B cell (primary cell): ENCODE measurements at regions not wholly inside any gene's neighbourhood (a gene's known extent, or its start where the extent isn't known, plus 50 kb on each side); places are given as distances from the start of the nearest gene placed in this dataset.

Source experiments
- ATAC-seq: fragments of 200-7000 bp; cut with Tn5 transposase; one replicate; pipeline ENCODE4 v1.10.0; 2021; ENCODE audit warnings: low read depth, mild to moderate bottlenecking, moderate number of reproducible peaks, moderate library complexity
- CTCF ChIA-PET: fragments of 350-600 bp; sonication (Branson Sonifier 250); formaldehyde crosslinking; loops from one replicate; lab custom pipeline; 2021; ENCODE audit warnings: antibody characterized with exemption, inconsistent platforms; lab: Charles Lee
- POLR2A ChIA-PET: fragments of 350-600 bp; sonication (Branson Sonifier 250); formaldehyde crosslinking; loops from one replicate; lab custom pipeline; 2021; ENCODE audit warnings: antibody characterized with exemption; lab: Charles Lee
- DNase-seq: peaks from one replicate; pipeline ENCODE4 v3.0.0; 2013
- H2AFZ ChIP-seq: 2 replicates; pipeline ENCODE4 v1.6.1; 2012; ENCODE audit warnings: mild to moderate bottlenecking, low read depth, low read length; ENCODE audit not compliant: insufficient read depth, poor library complexity, severe bottlenecking
- H3K27ac ChIP-seq, 2 donors: 1 replicate in 1 of 2; 2 replicates in 1 of 2; pipeline ENCODE4 v1.5.1; 2012 to 2013; ENCODE audit warnings: low read length in 2 of 2, mild to moderate bottlenecking in 2 of 2, moderate library complexity in 1 of 2
- H3K27me3 ChIP-seq, 4 experiments: fragments of 200-600 bp in 1 of 4; sonication (generic) in 1 of 4; replicated peaks in 1 of 4; 1 replicate in 2 of 4; 2 replicates in 2 of 4; pipeline versions ENCODE4 v1.6.1 to v1.7.0; 2013 to 2016; ENCODE audit warnings: low read length in 3 of 4, mild to moderate bottlenecking in 2 of 4, mixed read lengths in 1 of 4, moderate library complexity in 1 of 4; ENCODE audit not compliant: insufficient read depth in 4 of 4, control insufficient read depth in 3 of 4; ENCODE audit errors: control extremely low read depth in 1 of 4
- H3K36me3 ChIP-seq, 2 experiments: replicated peaks in 1 of 2; 1 replicate in 1 of 2; 2 replicates in 1 of 2; pipeline versions ENCODE4 v1.6.1 to v1.7.1; 2013; ENCODE audit warnings: low read length in 1 of 2; ENCODE audit not compliant: insufficient read depth in 2 of 2, control insufficient read depth in 1 of 2; ENCODE audit errors: control extremely low read depth in 1 of 2, extremely low read depth in 1 of 2
- H3K4me1 ChIP-seq, 2 donors: fragments of 200-600 bp in 1 of 2; sonication (generic) in 1 of 2; 1 replicate in 1 of 2; 2 replicates in 1 of 2; pipeline versions ENCODE4 v1.5.1 to v1.6.1; 2013 to 2017; ENCODE audit warnings: low read length in 2 of 2; ENCODE audit not compliant: control insufficient read depth in 2 of 2, insufficient read depth in 2 of 2
- H3K4me2 ChIP-seq: replicated peaks from 2 replicates; pipeline ENCODE3; 2012; ENCODE audit warnings: mild to moderate bottlenecking, low read depth, low read length; ENCODE audit not compliant: poor library complexity, severe bottlenecking
- H3K4me3 ChIP-seq, 5 experiments: fragments of 200-600 bp in 1 of 5; sonication (generic) in 1 of 5; 1 replicate in 3 of 5; 2 replicates in 2 of 5; pipeline versions ENCODE4 v1.5.1 to v1.7.0; 2011 to 2016; ENCODE audit warnings: low read length in 4 of 5, mild to moderate bottlenecking in 4 of 5, low read depth in 2 of 5, control low read depth in 1 of 5, moderate library complexity in 1 of 5; ENCODE audit not compliant: insufficient read depth in 1 of 5; ENCODE audit errors: control extremely low read depth in 1 of 5, extremely low read depth in 1 of 5
- H3K79me2 ChIP-seq: fragments of 200-600 bp; sonication (generic); one replicate; pipeline ENCODE4 v1.6.0; 2016; ENCODE audit warnings: low read length; ENCODE audit not compliant: control insufficient read depth, insufficient read depth
- H3K9ac ChIP-seq: fragments of 200-600 bp; sonication (generic); 2 replicates; pipeline ENCODE4 v1.6.1; 2017; ENCODE audit warnings: mild to moderate bottlenecking, low read length, moderate library complexity
- H3K9me3 ChIP-seq, 3 donors: one replicate each; pipeline versions ENCODE4 v1.6.1 to v1.7.1; 2013; ENCODE audit warnings: low read length in 2 of 3; ENCODE audit not compliant: control insufficient read depth in 2 of 3, insufficient read depth in 1 of 3; ENCODE audit errors: control extremely low read depth in 1 of 3
- H4K20me1 ChIP-seq: 2 replicates; pipeline ENCODE4 v1.6.0; 2012; ENCODE audit warnings: mild to moderate bottlenecking, low read length; ENCODE audit not compliant: insufficient read depth, control insufficient read depth, poor library complexity, severe bottlenecking
- H3K27ac Mint-ChIP-seq: one replicate; pipeline ENCODE4 v1.8.0; 2021; ENCODE audit warnings: mixed read lengths
- H3K27me3 Mint-ChIP-seq: one replicate; pipeline ENCODE4 v1.8.0; 2021; ENCODE audit warnings: mixed read lengths
- H3K4me1 Mint-ChIP-seq: one replicate; pipeline ENCODE4 v1.8.0; 2021; ENCODE audit warnings: mixed read lengths
- H3K4me3 Mint-ChIP-seq: one replicate; pipeline ENCODE4 v1.8.0; 2021; ENCODE audit warnings: mixed read lengths
- H3K9me3 Mint-ChIP-seq: one replicate; pipeline ENCODE4 v1.8.0; 2022; ENCODE audit warnings: mixed read lengths; ENCODE audit not compliant: insufficient read depth
- EZH2 ChIP-seq: IDR thresholded peaks from 2 replicates; pipeline ENCODE4 v1.6.1; 2012; ENCODE audit warnings: borderline replicate concordance, low read depth, mild to moderate bottlenecking, moderate library complexity, low read length; ENCODE audit not compliant: insufficient read depth, poor library complexity, severe bottlenecking
- WGBS: methylation state at CpG from one replicate; pipeline ENCODE4 v1.1.5; 2013; ENCODE audit warnings: missing lambda C conversion rate; ENCODE audit not compliant: insufficient coverage; 5-methylcytosine and 5-hydroxymethylcytosine counted together
- intact Hi-C: fragments of 100-400 bp; cut with micrococcal nuclease; formaldehyde crosslinking; loops from one replicate; pipeline ENCODE4 v1.10.0; 2022
- TF ChIP-seq, protein P1 (sequence below): fragments of 200-600 bp; IDR thresholded peaks from one replicate; pipeline ENCODE4 v1.8.0; 2022; ENCODE audit warnings: antibody characterized with exemption, mild to moderate bottlenecking

DNA sequence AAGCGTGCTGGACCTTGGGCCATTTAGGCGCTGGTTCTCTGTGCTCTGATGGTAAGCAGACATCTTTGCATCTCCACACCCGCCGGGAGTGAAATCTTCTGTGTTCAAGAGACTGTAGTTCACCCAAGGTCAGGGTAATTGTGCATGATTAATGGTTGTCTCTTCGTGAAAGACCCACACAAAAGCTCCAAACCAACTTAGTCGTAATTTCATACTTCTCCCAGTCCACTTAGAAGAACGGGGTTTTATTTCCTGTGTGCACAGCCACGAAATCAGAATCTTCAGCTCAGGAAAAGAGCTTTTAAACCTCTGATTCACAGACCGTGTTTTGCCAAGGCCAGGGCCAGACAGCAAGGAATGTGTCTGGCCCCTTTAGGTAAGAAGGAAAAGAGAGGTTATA, 640.9 kb downstream of the MED13L start:
- Histone ChIP-seq H3K4me1 (no peaks in the 10 kb centered on the region), H3K4me3 (no peak overlapping the region), H3K4me2 (no peak overlapping the region), H3K9ac (no peak overlapping the region), H3K27me3 (no peaks in the 10 kb centered on the region), H2AFZ (no peak overlapping the region), H3K9me3 (peaks cover 0 to 3% (median 0%) of the 10 kb centered on the region in 3 donors), H3K27ac (no peak overlapping the region), H3K79me2 (no peaks in the 10 kb centered on the region), H4K20me1 (no peaks in the 10 kb centered on the region), H3K36me3 (no peaks in the 10 kb centered on the region)
- Mint-ChIP-seq H3K4me3 (no peak overlapping the region), H3K27me3 (no peaks in the 10 kb centered on the region), H3K9me3 (no peaks in the 10 kb centered on the region), H3K27ac (no peak overlapping the region), H3K4me1 (no peaks in the 10 kb centered on the region)
- ATAC-seq = no peak
- WGBS = 100% methylated on average over 1 of the region's 9 CpGs
- ChIA-PET CTCF (no interaction called here), POLR2A (no interaction called here)
- TF ChIP-seq EZH2 = no peak
- TF ChIP-seq, protein P1, sequence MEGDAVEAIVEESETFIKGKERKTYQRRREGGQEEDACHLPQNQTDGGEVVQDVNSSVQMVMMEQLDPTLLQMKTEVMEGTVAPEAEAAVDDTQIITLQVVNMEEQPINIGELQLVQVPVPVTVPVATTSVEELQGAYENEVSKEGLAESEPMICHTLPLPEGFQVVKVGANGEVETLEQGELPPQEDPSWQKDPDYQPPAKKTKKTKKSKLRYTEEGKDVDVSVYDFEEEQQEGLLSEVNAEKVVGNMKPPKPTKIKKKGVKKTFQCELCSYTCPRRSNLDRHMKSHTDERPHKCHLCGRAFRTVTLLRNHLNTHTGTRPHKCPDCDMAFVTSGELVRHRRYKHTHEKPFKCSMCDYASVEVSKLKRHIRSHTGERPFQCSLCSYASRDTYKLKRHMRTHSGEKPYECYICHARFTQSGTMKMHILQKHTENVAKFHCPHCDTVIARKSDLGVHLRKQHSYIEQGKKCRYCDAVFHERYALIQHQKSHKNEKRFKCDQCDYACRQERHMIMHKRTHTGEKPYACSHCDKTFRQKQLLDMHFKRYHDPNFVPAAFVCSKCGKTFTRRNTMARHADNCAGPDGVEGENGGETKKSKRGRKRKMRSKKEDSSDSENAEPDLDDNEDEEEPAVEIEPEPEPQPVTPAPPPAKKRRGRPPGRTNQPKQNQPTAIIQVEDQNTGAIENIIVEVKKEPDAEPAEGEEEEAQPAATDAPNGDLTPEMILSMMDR = no peak
- DNase-seq = no peak
- intact Hi-C loops = no loop called here

DNA sequence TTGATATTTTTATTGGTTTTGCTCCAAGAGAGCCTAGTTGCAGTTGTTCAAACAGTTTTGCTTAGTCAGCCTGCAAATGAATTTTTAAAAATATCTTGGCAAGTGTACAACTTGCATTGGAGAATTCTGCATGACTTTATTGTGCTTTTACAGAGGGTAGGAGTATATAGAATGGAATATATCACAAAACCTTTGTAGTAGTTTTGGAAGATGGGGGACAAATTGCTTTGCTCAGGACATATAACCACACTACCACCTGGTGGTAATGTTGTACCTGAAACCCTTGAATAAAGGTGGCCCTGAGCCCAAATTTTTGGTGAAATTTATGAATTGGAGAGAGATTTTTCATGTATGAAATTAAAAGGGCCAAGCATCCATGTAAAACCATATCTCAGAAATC, 645.2 kb downstream of the MED13L start:
- no peaks in the 10 kb centered on the region for H3K4me1 ChIP-seq
- intact Hi-C loops = no loop called here

More for the DNA sequence above, 645.2 kb downstream of the MED13L start:
- Histone ChIP-seq H3K9ac (no peak overlapping the region), H2AFZ (no peak overlapping the region), H3K27me3 (no peaks in the 10 kb centered on the region), H3K9me3 (no peaks in the 10 kb centered on the region), H3K4me2 (no peak overlapping the region), H3K4me3 (no peak overlapping the region), H3K27ac (no peak overlapping the region), H4K20me1 (no peaks in the 10 kb centered on the region), H3K36me3 (no peaks in the 10 kb centered on the region), H3K79me2 (no peaks in the 10 kb centered on the region)
- ChIA-PET POLR2A (no interaction called here), CTCF (no interaction called here)
- Mint-ChIP-seq H3K4me1 (no peaks in the 10 kb centered on the region), H3K4me3 (no peak overlapping the region), H3K9me3 (peaks cover 2% of the 10 kb centered on the region), H3K27me3 (peaks cover 2% of the 10 kb centered on the region), H3K27ac (no peak overlapping the region)
- TF ChIP-seq, protein P1 = no peak
- DNase-seq = no peak
- ATAC-seq = no peak
